Body of pancreas (tissue), 4 donors: ENCODE measurements at regions not wholly inside any gene's neighbourhood (a gene's known extent, or its start where the extent isn't known, plus 50 kb on each side); places are given as distances from the start of the nearest gene placed in this dataset.

ENCODE experiments used
- ATAC-seq: fragments of 150-250 bp; one replicate; pipeline ENCODE4 v1.9.1; 2016
- DNase-seq, 4 donors: peaks; one replicate each; pipeline ENCODE4 v3.0.0-alpha.2; 2019
- H3K27ac ChIP-seq, 4 donors: fragments of 200-600 bp; sonication (generic); 1 replicate in 3 of 4; 2 replicates in 1 of 4; pipeline versions ENCODE4 v1.5.1 to v1.6.1; 2016 to 2019; ENCODE audit warnings: mild to moderate bottlenecking in 1 of 4, mixed read lengths in 1 of 4, moderate library complexity in 1 of 4
- H3K27me3 ChIP-seq, 2 donors: fragments of 200-600 bp; sonication (generic); one replicate each; pipeline ENCODE4 v1.6.0; 2016; ENCODE audit warnings: mild to moderate bottlenecking in 1 of 2
- H3K36me3 ChIP-seq, 2 donors: fragments of 200-600 bp; sonication (generic); replicated peaks in 1 of 2; 2 replicates each; pipeline ENCODE4 v1.5.1; 2016; ENCODE audit warnings: low read depth in 2 of 2; ENCODE audit not compliant: insufficient read depth in 1 of 2
- H3K4me1 ChIP-seq: fragments of 200-600 bp; sonication (generic); one replicate; pipeline ENCODE4 v1.6.0; 2016
- H3K4me3 ChIP-seq, 2 donors: fragments of 200-600 bp; sonication (generic); 1 replicate in 1 of 2; 2 replicates in 1 of 2; pipeline ENCODE4 v1.5.1; 2016 to 2019
- H3K9me3 ChIP-seq, 3 donors: fragments of 200-600 bp; sonication (generic); 1 replicate in 2 of 3; 2 replicates in 1 of 3; pipeline ENCODE4 v1.5.1; 2016
- CTCF ChIP-seq, 7 experiments: fragments of 450-650 bp in 4 of 7; fragments of 200-600 bp in 3 of 7; sonication (generic) in 3 of 7; IDR thresholded peaks; one replicate each; pipeline ENCODE4 v1.5.1; 2016 to 2019; ENCODE audit warnings: antibody characterized with exemption in 7 of 7
- POLR2A ChIP-seq, 3 donors: fragments of 450-650 bp; IDR thresholded peaks; one replicate each; pipeline ENCODE4 v1.6.1; 2016; ENCODE audit warnings: antibody characterized with exemption in 3 of 3, mild to moderate bottlenecking in 2 of 3
- WGBS, 2 donors: methylation state at CpG; one replicate each; pipeline ENCODE4 v1.1.5; 2017; 5-methylcytosine and 5-hydroxymethylcytosine counted together
- intact Hi-C: fragments of 100-400 bp; cut with DNase I; formaldehyde crosslinking; loops from one replicate; pipeline ENCODE4 v1.15.1; 2023

GRCh38 chr1:243943671-243944428 lies 93.8 kb upstream of the AKT3 start:
- Histone ChIP-seq H3K27me3 (no peaks in the 10 kb centered on the region), H3K4me1 (peaks cover 9% of the 10 kb centered on the region), H3K4me3 (no peak overlapping the region), H3K9me3 (no peaks in the 10 kb centered on the region), H3K27ac (peak overlapping the region in 3 of 4 donors; percentile 30 to 47 (median 42)), H3K36me3 (no peaks in the 10 kb centered on the region)
- intact Hi-C loops, result no loop called here
- WGBS, 2 donors, result 34 to 40% methylated on average over 10 of the region's 10 CpGs
- TF ChIP-seq POLR2A (IDR thresholded peaks at IDR 0.05), result no peak
- TF ChIP-seq CTCF (IDR thresholded peaks at IDR 0.05), result no peak
- ATAC-seq (peak; percentile 78), DNase-seq (peak in 1 of 4 donors; percentile 16)

GRCh38 chr1:243942196-243943150 lies 92.4 kb upstream of the AKT3 start:
- Histone ChIP-seq H3K9me3 (no peaks in the 10 kb centered on the region), H3K27ac (no peak overlapping the region), H3K4me3 (no peak overlapping the region), H3K4me1 (peaks cover 9% of the 10 kb centered on the region), H3K27me3 (no peaks in the 10 kb centered on the region), H3K36me3 (no peaks in the 10 kb centered on the region)
- ATAC-seq (no peak), DNase-seq (no peak)
- intact Hi-C loops, result no loop called here
- no peak for TF ChIP-seq POLR2A (IDR thresholded peaks at IDR 0.05)
- no peak for TF ChIP-seq CTCF (IDR thresholded peaks at IDR 0.05)
- 83 to 84% methylated on average over 17 to 18 of the region's 18 CpGs for WGBS, 2 donors

- no peaks in the 10 kb centered on the region for H3K9me3 ChIP-seq
- no peak overlapping the region for H3K4me3 ChIP-seq
- peaks cover 9% of the 10 kb centered on the region for H3K4me1 ChIP-seq
- 48 to 50% methylated on average over 5 to 6 of the region's 6 CpGs for WGBS, 2 donors
- TF ChIP-seq POLR2A (IDR thresholded peaks at IDR 0.05) (no peak), CTCF (IDR thresholded peaks at IDR 0.05) (no peak)
- no peaks in the 10 kb centered on the region for H3K27me3 ChIP-seq
- no peak for DNase-seq
- ATAC-seq, result no peak
- no peaks in the 10 kb centered on the region for H3K36me3 ChIP-seq
- H3K27ac ChIP-seq, result no peak overlapping the region
- intact Hi-C loops, result no loop called here
Observed at GRCh38 chr1:243940451-243940850, 90.4 kb upstream of the AKT3 start.

- no peak for ATAC-seq
- no peak overlapping the region for H3K4me3 ChIP-seq
- H3K36me3 ChIP-seq, result no peaks in the 10 kb centered on the region
- TF ChIP-seq CTCF (IDR thresholded peaks at IDR 0.05) (no peak), POLR2A (IDR thresholded peaks at IDR 0.05) (no peak)
- peaks cover 9% of the 10 kb centered on the region for H3K4me1 ChIP-seq
- no peaks in the 10 kb centered on the region for H3K9me3 ChIP-seq
- intact Hi-C loops, result no loop called here
- no peaks in the 10 kb centered on the region for H3K27me3 ChIP-seq
- DNase-seq, result no peak
- 72 to 74% methylated on average over 3 of the region's 3 CpGs for WGBS, 2 donors
- no peak overlapping the region for H3K27ac ChIP-seq
Observed at GRCh38 chr1:243939167-243939848, 89.3 kb upstream of the AKT3 start.
